ENCODE measurements at regions not wholly inside any gene's neighbourhood (a gene's known extent, or its start where the extent isn't known, plus 50 kb on each side); places are given as distances from the start of the nearest gene placed in this dataset.

GRCh38 chr2:234649951-234650350, 153.1 kb upstream of the ARL4C start:
- DNase-seq (ENCODE audit: low read depth, low spot score) = no peak
- Mint-ChIP-seq H3K4me3 (no peak overlapping the region), H3K9me3 (no peaks in the 10 kb centered on the region), H3K36me3 (ENCODE audit: low read depth) (no peaks in the 10 kb centered on the region), H3K27me3 (ENCODE audit: low read depth) (no peaks in the 10 kb centered on the region), H3K4me1 (no peaks in the 10 kb centered on the region), H3K27ac (ENCODE audit: unreplicated experiment) (no peak overlapping the region)
- no peak for TF ChIP-seq CTCF (conservative IDR thresholded peaks at IDR 0.05)

- DNase-seq (ENCODE audit: low read depth, low spot score) = no peak
- Mint-ChIP-seq H3K9me3 (peaks cover 15% of the 10 kb centered on the region), H3K4me3 (no peak overlapping the region), H3K36me3 (ENCODE audit: low read depth) (peaks cover 7% of the 10 kb centered on the region), H3K27me3 (ENCODE audit: low read depth) (no peaks in the 10 kb centered on the region), H3K4me1 (no peaks in the 10 kb centered on the region), H3K27ac (ENCODE audit: unreplicated experiment) (no peak overlapping the region)
- TF ChIP-seq CTCF (conservative IDR thresholded peaks at IDR 0.05) = no peak
These were observed 146.5 kb upstream of the ARL4C start for GRCh38 chr2:234643407-234643806.

GRCh38 chr2:234641086-234641485, 144.2 kb upstream of the ARL4C start:
- TF ChIP-seq CTCF (conservative IDR thresholded peaks at IDR 0.05) = no peak
- H3K27ac Mint-ChIP-seq (ENCODE audit: unreplicated experiment) = no peak overlapping the region
- peaks cover 10% of the 10 kb centered on the region for H3K36me3 Mint-ChIP-seq (ENCODE audit: low read depth)
- peaks cover 16% of the 10 kb centered on the region for H3K9me3 Mint-ChIP-seq
- H3K4me3 Mint-ChIP-seq = no peak overlapping the region
- DNase-seq (ENCODE audit: low read depth, low spot score) = no peak
- no peaks in the 10 kb centered on the region for H3K27me3 Mint-ChIP-seq (ENCODE audit: low read depth)
- H3K4me1 Mint-ChIP-seq = no peaks in the 10 kb centered on the region

GRCh38 chr2:234640657-234641056, 143.8 kb upstream of the ARL4C start:
- Mint-ChIP-seq H3K9me3 (peaks cover 20% of the 10 kb centered on the region), H3K4me3 (no peak overlapping the region), H3K4me1 (no peaks in the 10 kb centered on the region), H3K36me3 (ENCODE audit: low read depth) (peaks cover 14% of the 10 kb centered on the region), H3K27me3 (ENCODE audit: low read depth) (no peaks in the 10 kb centered on the region), H3K27ac (ENCODE audit: unreplicated experiment) (no peak overlapping the region)
- no peak for DNase-seq (ENCODE audit: low read depth, low spot score)
- no peak for TF ChIP-seq CTCF (conservative IDR thresholded peaks at IDR 0.05)

- no peaks in the 10 kb centered on the region for H3K4me1 Mint-ChIP-seq
- DNase-seq (ENCODE audit: low read depth, low spot score) = no peak
- peaks cover 21% of the 10 kb centered on the region for H3K9me3 Mint-ChIP-seq
- peaks cover 2% of the 10 kb centered on the region for H3K27me3 Mint-ChIP-seq (ENCODE audit: low read depth)
- TF ChIP-seq CTCF (conservative IDR thresholded peaks at IDR 0.05) = no peak
- H3K36me3 Mint-ChIP-seq (ENCODE audit: low read depth) = peaks cover 14% of the 10 kb centered on the region
- no peak overlapping the region for H3K27ac Mint-ChIP-seq (ENCODE audit: unreplicated experiment)
- no peak overlapping the region for H3K4me3 Mint-ChIP-seq
These were observed 142.1 kb upstream of the ARL4C start for GRCh38 chr2:234638966-234639365.

GRCh38 chr2:234635284-234635683, 138.4 kb upstream of the ARL4C start:
- peaks cover 13% of the 10 kb centered on the region for H3K9me3 Mint-ChIP-seq
- H3K27ac Mint-ChIP-seq (ENCODE audit: unreplicated experiment) = no peak overlapping the region
- H3K27me3 Mint-ChIP-seq (ENCODE audit: low read depth) = peaks cover 33% of the 10 kb centered on the region
- no peak for TF ChIP-seq CTCF (conservative IDR thresholded peaks at IDR 0.05)
- H3K4me1 Mint-ChIP-seq = peaks cover 16% of the 10 kb centered on the region
- DNase-seq (ENCODE audit: low read depth, low spot score) = no peak
- H3K36me3 Mint-ChIP-seq (ENCODE audit: low read depth) = peaks cover 8% of the 10 kb centered on the region
- H3K4me3 Mint-ChIP-seq = no peak overlapping the region

All from neural crest cell (in vitro differentiated cells).